IPS-18c (cell line): ENCODE measurements at regions not wholly inside any gene's neighbourhood (a gene's known extent, or its start where the extent isn't known, plus 50 kb on each side); places are given as distances from the start of the nearest gene placed in this dataset.
"Not testable (repeated sequence)": the region's sequence is repeated elsewhere in the genome, so short reads cannot be mapped to it uniquely, and the experiment has no call there.

ENCODE experiments used
- H3K4me3 ChIP-seq: 2 replicates; pipeline ENCODE4 v1.7.0; 2013; ENCODE audit warnings: low read depth, mild to moderate bottlenecking, low read length, moderate library complexity; ENCODE audit not compliant: insufficient read depth
- H3K9me3 ChIP-seq: one replicate; pipeline ENCODE4 v1.6.1; 2013; ENCODE audit warnings: mild to moderate bottlenecking, low read length, moderate library complexity; ENCODE audit not compliant: control insufficient read depth, insufficient read depth

DNA sequence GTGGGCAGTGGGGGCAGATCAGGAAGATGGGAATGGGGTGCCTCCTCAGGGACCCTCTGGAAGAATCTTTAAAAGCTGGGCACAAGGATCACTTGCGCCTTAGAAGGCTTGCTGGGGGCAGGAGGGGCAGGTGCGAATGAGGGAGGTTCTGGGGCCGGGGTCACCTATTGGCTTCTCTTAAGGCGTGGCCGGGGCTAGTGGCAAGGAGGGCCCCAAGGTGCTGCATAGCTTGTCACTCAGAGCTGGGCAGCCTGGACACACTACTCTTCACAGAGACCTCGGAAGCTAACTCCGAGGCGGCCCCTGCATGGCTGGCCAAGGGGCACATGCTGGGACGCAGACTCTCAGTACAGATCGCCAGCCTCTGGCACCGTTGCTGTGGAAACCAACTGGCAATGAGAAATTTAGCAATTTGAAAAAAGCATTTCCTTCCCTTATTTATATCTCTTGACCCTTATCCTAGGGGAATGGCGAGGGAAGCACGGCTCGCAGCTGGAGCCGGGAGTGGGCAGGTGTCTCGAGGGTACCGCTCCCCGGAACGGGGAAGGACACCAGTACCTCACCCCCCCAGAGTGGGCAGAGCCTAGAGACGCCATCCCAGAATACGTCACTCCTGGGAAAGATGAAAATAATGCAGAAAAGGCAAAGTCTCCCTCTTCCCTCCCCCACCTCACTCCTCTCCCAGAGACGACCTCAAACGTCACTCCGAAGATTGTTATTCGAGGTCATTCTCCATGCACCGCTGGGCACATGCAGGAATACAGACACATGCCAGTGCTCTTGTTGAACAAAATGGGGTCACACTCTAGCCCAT, 188.1 kb downstream of the CTTN start:
- Histone ChIP-seq H3K4me3 (no peak overlapping the region), H3K9me3 (no peaks in the 10 kb centered on the region)

DNA sequence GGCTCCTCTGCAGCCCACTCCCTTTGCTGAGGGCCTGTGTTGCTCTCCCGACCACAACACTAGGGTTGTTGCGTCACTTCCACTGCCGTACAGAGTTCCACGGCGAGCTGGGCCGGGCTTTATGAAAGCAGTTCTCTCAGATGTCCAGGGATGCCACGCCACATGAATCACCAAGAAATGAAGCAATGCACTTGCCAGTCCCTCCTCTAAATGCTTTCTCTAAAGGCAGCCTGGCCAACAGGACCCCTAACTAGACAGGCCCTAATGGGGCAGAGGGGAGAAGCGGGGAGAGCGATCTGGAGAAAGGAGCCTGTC, 188.7 kb downstream of the CTTN start:
- H3K9me3 ChIP-seq = no peaks in the 10 kb centered on the region
- no peak overlapping the region for H3K4me3 ChIP-seq

DNA sequence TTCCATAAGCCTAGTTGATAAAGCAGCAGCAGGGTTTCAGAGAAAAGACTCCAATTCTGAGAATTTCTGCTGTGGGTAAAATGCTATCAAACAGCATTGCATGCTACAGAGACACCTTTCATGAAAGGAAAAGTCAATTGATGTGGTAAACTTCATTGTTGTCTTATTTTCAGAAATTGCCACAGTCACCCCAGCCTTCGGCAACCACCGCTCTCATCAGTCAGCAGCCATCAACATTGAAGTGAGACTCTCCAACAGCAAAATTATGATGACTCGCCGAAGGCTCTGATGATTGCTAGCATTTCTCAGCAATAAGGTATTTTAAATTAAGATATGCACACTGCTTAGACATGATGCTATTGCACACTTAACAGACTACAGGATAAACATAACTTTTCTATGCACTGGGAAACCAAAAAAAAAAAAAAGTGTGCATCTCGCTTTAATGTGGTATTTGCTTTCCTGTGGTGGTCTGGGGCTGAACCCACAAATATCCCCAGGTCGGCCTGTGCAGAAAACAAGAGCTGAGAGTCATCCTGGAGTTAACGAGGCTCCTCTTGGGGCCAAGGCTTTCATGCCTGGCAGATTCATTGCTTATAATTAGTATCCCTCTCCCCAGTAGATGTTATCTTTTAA, 192.1 kb downstream of the CTTN start:
- H3K9me3 ChIP-seq = no peaks in the 10 kb centered on the region
- no peak overlapping the region for H3K4me3 ChIP-seq

DNA sequence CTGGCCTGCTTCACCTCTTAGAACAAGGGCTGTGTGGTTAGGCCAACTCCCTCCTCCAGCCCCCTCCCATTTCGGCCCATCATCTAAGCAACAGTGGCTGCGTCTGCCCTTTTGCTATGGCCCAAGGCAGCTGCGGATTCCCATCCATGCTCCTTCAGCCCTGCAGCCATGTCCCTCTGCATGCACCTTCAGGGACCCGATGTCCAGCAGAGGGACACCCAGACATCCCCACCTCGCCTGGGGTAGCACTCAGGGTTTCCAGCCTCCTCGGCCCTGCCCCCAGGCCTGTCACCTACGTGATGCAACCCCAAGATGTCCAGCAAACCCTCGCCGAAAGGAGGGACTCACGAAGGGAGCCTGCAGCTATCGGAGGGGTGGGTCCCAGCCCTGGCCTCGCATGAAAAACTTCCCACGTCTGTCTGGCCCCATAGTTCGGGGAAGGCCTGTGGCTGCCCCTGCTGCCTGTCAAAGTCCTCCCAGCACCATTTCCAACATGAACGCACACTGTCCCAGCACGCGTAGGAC, 194.4 kb downstream of the CTTN start:
- no peak overlapping the region for H3K4me3 ChIP-seq
- no peaks in the 10 kb centered on the region for H3K9me3 ChIP-seq

DNA sequence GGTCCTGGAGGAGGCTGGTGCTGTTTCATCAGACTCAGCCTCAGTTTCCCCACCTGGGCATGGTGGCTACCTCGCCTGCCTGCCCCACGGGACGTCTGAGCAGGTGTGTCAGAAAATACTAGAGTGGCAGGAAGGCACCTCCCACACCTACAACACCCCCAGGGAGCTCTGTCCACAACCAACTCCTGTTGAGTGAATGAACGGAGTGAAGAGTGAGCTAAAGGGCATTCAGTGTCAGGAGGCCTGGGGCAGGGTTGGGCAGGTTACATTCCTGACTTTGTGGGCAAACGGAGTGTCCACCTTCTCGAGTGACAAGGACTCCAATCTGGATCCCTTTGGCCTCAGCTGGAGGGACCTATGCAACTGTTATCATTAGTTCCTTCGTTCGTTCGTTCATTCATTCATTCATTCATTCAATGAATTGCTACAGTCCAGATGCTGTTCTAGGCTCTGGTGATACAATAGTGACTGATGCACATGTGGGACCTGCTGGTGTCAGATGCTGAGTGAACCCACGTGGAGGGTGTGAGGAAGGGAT, 195.2 kb downstream of the CTTN start:
- Histone ChIP-seq H3K9me3 (no peaks in the 10 kb centered on the region), H3K4me3 (no peak overlapping the region)

DNA sequence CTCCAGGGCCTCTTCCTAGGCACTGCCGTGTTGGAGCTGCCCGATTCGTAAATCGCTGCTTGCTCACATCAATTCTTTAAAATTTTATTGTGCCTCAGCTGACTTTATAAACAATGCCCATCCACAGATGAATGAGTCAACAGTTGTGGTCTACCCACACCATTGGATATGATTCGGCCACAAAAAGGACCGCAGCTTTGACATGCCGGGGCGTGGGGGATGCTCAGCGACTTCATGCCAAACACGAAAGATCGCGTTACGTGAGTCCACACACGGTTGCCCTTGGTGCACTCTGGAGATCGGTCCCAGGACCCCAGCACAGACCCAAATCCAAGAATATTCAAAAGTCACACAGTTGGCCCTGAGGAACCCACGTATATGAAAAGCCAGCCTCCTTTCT, 195.7 kb downstream of the CTTN start:
- Histone ChIP-seq H3K9me3 (no peaks in the 10 kb centered on the region), H3K4me3 (no peak overlapping the region)

DNA sequence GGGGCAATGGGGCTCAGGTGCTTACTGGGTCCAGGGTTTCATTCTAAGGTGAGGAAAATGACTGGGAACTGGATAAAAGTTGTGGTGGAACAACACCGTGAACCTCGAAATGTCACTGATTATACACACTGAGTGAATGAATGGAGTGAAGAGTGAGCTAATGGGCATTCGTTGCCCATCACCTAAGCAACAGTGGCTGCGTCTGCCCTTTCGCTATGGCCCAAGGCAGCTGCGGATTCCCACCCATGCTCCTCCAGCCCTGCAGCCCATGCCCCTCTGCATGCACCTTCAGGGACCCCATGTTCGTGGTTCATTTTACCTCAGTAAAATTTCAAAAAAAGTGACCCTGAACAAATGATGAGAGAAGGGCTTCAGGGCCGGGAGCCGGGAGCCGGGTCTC, 196.3 kb downstream of the CTTN start:
- no peaks in the 10 kb centered on the region for H3K9me3 ChIP-seq

DNA sequence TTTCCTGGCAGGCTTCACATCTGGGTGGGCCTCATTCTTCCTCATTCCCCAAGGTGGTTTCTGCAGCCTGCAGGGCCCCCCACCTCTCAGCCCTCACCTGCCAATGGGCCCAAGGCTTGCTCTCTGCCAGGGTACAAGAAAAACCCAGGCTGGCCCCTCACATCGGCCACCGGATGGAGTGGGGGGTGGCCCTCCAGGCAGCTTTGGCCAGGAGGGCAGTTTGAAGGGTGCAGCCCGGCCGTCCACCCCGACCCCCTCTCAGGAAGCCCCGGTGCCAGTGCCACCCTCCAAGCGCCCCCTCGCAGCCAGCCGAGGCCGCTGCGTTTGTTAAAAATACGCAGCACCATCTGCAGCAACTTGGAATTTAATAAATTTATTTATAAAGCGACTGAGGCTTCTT, 196.7 kb downstream of the CTTN start:
- no peaks in the 10 kb centered on the region for H3K9me3 ChIP-seq
- H3K4me3 ChIP-seq = no peak overlapping the region

More for the DNA sequence above, 196.3 kb downstream of the CTTN start:
- H3K4me3 ChIP-seq = no peak overlapping the region

DNA sequence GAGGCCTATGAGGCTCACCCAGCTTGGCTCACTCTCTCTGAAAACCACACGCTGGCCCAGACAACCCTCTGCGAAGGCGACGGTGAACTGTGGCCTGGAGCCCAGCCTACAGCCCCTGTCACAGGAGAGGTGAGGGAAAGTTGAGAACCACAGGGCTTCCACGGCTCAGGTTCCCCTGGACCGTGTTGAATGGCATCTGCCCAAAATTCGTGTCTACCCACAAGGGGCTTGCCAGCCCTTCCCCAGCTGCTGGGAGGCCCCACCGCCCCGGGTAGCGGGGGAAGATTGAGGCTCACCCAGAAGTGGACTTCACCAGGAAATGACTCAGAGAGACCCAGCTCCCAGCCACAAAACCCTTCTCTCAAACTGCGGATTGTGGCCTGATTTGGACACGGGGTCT, 197.1 kb downstream of the CTTN start:
- H3K4me3 ChIP-seq = no peak overlapping the region
- H3K9me3 ChIP-seq = no peaks in the 10 kb centered on the region

DNA sequence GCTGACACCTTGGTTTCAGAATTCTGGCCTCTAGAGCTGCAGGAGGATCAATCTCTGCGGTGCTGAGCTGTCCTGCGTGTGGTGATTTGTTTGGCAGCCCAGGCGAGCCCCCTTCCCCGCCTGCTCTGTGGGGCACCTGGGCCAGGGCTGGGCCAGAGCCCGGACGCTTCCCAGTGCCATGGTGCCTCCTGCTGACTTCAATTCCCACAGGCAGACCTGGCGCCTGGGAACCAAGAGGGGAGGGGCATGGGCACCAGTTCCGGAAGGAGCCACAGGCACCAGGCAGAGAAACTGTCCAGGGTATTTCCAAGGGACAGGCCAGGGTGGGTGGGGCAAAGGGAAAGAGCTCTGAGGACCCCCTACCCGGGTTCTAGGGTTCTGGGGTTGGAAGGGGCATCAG, 197.8 kb downstream of the CTTN start:
- Histone ChIP-seq H3K9me3 (no peaks in the 10 kb centered on the region), H3K4me3 (no peak overlapping the region)

DNA sequence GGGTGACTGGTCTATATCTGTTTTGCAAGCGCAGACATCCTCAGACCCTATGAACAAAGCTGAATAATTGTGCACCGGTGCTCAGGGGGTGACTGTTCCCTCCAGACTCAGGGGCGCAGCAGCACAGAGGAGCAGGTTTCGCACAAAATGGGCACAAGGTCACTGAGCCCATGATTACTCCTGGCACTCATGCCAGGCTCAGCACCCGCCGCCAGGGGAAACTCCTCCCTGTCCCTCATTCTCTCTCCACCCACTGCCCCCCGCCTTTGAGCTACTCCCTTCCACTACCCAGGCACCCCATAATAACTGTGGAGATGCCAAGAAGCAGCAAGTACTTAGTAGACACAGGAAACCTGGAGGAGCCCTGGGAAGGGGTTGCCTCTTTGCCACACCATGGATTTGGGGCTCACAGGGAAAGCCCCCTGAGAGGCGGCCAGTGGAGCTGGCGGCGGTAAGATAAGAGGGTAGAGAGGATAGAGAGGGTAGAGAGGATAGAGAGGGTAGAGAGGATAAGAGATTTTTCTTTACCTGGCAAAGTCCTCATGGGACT, 198.8 kb downstream of the CTTN start:
- no peaks in the 10 kb centered on the region for H3K9me3 ChIP-seq
- H3K4me3 ChIP-seq = no peak overlapping the region

DNA sequence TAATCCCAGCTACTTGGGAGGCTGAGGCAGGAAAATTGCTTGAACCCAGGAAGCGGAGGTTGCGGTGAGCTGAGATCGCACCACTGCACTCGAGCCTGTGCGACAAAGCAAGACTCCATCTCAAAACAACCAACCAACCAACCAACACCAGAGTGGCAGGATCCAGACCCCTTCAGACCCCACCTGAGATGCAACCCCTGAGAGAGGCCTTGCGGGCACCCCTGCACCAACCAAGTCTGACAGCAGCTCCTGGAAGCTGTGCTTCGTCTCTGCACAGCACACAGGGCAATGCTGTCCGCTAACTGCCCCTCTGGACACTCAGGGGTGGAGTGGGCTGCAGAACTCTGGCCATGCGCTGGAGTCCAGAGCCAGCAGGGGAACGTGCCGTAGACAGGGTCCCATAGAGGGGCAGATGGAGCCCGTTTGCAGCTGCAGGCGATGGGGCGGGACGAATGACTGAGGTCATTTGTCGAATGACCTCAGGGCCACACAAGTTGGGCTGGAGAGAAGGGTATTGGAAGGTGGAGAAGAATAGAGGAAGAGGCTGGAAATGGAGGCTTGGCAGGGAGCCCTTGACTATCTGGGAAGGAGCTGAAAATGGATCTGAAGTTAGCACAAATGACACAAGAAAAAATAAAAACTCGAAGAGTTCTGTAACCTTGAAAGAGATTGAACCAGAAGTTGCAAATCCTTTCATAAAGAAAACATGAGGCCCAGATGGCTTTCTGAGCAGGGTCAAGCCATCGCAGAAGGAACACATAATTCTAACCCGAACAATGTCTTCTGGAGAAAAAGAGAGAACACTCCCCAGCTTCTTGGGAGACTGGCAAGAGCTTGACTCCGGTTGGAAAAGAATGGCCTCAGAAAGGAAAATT, 199.7 kb downstream of the CTTN start:
- Histone ChIP-seq H3K9me3 (no peaks in the 10 kb centered on the region), H3K4me3 (no peak overlapping the region)

DNA sequence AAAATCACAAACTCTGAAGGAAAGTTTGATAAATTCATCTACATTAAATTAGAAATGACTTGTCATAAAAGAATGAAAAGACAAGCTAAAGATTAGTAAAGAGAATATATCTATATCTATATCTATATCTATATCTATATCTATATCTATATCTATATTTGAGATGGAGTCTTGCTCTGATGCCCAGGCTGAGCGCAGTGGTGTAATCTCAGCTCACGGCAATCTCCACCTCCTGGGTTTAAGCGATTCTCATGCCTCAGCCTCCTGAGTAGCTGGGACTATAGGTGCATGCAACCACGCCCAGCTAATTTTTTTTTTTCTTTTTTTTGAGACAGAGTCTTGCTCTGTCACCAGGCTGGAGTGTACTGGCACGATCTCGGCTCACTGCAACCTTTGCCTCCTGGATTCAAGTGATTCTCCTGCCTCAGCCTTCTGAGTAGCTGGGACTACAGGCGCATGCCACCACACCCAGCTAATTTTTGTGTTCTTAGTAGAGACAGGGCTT, 202.6 kb downstream of the CTTN start:
- H3K9me3 ChIP-seq, H3K4me3 ChIP-seq: not testable (repeated sequence)

DNA sequence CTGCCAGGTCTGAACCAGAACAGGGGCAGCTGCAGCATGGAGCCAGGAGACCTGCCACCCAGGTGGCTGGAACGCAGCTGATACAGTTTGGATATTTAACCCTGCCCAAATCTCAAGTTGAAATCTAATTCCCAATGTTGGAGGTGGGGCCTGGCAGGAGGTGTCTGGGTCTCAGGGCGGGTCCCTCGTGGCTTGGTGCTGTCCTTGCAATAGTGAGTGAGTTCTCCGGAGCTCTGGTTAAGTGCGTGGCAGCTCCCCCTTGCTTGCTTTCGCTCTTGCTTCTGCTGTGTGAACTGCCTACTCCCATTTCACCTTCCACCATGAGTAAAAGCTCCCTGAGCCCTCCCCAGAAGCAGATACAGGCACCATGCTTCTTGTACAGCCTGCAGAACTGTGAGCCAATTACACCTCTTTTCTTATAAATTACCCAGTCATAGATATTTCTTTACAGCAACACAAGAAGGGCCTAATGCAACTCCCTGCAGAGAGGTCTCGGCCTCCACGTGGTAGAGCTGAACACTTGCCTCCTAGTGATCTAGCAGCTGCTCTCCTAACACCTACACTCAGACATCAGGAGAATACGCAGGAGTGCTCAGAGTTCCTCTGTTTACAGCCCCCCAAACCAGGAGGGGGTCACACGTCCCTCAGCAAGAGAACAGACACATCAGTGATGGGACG, 203.7 kb downstream of the CTTN start:
- H3K4me3 ChIP-seq = no peak overlapping the region
- no peaks in the 10 kb centered on the region for H3K9me3 ChIP-seq

DNA sequence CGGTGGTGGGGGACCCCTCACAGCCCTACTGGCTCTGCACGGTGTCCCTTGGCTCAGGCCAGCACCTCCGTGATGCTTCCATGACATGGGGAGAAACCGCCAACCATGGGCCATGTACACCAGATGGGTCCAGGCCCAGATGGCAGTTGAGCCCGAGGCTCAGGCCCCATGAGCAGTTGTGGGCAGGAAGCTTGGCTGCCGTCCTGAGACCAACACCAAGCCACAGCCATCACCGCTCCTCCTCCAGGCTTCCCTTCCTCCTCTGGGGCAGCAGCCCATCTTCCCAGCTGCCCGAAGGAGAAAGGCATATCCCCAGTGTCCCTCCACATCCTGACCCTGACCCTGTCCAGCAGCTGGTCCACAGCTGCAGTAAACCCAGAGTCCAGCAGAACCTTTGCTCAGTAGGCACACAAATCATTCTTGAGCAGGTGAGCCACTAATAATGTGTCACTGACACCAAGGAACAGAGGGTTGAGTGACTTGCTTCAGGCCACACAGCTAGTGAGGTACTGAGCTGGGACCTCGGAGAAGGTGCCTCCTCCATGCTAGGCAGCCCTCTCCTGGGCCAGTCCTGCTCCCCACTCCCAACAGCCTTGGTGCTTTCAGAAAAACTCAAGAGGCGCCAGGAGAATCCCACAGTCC, 204.9 kb downstream of the CTTN start:
- Histone ChIP-seq H3K9me3 (no peaks in the 10 kb centered on the region), H3K4me3 (no peak overlapping the region)

DNA sequence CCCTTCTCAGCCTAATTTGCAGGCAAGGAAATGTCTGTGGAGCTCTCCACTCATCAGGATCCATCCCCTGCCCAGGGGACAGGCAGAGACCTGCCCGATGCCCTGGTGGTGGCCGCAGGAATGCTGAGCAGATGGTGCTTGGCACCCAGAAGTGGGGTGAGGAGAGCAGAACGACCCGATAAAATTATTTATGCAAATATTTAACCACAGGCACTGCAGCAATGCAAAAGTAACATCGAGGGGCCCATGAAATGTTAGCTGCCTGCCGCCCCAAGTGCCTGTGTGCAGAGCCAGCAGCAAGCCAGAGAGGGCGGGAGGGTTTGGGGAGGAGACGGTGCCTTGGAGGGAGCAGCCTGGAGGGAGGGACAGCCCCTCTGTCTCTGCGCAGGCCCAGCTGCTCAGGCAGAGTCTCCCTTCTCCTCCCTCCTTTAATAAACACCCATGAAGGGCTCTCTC, 205.5 kb downstream of the CTTN start:
- H3K4me3 ChIP-seq = no peak overlapping the region

More for the DNA sequence above, 205.5 kb downstream of the CTTN start:
- H3K9me3 ChIP-seq = no peaks in the 10 kb centered on the region
